HG03097 (cell line): ENCODE measurements at regions not wholly inside any gene's neighbourhood (a gene's known extent, or its start where the extent isn't known, plus 50 kb on each side); places are given as distances from the start of the nearest gene placed in this dataset.

Experiments
- ATAC-seq: cut with Tn5 transposase; IDR thresholded peaks from one replicate; pipeline ENCODE4 v1.9.1; 2021; ENCODE audit not compliant: unreplicated experiment, low FRiP score

DNA sequence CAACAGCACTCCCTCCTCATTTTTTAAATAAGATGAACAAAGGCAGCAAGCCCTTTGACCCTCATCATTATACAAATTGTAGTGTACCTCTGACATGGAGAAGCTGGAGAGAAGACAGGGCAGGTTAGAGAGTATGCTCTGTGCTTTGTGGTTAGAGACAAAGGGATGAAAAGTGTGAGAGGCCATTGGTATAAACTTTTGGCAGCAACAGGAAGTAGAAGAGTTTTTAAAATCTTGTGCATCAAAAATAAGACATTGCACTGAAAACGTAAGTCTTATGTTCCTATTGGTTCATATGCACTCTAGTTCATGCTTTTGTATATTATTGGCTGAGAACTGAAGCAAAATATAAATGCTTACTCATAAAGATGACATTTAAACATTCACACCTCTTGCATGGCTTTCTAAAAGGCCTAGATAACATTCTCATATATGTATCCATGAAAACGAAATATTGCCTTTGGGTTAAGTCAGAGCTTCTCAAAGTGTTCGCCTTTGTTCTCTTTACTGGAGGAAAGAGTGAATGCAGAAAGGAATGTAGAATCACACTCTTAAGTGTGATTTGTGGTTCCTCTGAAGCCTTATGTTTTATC is 158.0 kb downstream of the PALM2AKAP2 start:
- ATAC-seq: no peak

DNA sequence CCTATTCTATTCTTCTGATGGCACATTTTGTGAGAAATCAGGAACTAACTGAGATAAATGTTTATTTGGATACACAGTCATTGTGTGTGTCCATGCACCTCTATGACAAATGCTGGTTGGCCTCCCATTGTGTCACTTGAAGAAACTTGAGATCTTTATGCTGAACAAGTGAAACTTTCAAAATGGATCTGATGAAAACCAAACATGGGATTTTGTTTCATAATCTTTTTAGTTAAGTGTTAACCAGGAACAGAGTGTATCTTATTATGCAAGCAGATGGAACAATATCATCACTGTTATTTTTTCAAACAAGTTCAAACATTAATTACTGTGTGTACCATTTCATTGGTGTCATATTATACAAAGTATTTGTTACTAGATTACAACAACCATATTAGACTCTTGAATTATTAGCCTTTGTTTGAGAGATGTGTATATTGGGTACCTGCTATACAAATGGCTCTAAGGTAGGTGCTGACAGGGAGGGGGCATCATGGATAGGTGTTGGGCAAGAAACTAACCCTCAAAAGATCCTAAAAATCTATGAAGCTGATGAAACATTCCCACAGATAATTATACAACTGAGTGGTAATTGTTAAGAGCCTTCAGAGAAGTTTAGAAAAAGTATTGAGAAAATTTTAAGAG is 159.8 kb downstream of the PALM2AKAP2 start:
- no peak for ATAC-seq

DNA sequence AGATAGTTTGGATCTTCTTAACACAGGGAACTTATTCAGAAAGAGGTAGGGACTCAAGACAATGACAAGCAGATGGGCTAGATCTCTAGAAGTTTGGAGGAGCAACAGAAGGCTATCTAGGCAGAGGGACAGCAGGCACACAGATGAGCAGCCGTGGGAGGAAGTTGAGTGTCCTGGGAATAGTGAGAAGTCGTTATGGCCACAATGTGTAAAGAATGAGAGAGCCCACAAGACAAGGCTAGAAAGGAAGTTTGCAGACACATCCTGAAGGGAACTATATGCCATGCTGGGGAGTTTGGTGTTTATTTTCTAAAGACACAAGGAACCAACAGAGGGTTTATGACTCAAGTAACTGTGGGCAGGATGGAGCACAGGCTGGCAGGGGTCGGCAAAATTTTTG is 160.6 kb downstream of the PALM2AKAP2 start:
- ATAC-seq: no peak

DNA sequence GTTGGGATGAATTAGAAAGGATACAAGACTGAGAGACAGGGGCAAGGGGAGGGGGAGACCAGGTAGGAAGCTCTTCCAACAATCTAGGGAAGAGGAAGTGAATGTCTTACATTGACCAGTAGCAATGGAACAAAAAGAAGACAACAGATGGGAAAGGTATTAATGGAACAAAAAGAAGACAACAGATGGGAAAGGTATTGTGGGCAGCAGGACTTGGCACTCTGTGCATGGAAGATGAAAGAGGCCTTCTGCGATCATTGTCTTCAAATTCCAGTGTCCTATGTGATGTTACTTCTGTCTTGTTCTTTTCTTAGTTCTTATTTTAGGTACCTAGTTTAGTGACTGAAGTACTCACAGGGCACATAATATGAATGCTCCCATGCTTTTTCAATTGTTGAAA is 161.8 kb downstream of the PALM2AKAP2 start:
- no peak for ATAC-seq

DNA sequence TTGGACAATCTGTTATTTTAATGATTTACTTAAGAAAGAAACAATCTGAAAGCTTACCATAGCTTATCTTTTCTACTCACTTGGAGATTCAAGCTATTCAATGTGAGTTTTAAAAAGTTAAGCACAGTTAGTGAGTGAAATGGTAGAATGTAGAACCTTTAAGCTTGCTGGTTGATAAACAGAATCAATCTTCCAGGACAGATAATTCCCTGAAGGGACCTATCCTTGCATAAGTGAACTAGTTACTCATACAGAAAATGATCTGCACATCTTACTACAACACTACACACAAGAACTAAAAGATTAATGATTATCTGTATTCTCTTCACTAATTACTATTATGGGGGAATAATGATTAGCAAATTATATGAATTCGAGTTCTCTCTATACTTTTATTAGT is 165.6 kb downstream of the PALM2AKAP2 start:
- no peak for ATAC-seq

DNA sequence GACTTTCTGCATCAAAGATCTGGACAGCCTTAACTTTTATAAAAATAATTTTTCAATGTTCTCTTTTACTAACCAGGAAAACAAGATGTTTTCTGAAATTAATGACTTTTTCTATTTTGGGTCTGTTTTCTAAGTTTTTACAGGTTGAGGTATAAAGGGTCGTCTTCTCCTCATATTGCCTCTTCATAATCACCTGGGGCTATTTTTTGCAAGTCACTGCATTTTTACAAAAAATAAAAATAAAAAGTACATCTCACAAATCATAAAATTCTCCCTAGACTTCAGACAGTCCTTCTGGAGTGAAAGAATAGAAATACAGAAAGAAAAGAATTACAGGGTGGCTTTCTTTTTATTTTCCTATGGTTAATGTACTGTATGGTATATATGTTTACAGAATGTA is 168.5 kb downstream of the PALM2AKAP2 start:
- ATAC-seq: no peak

DNA sequence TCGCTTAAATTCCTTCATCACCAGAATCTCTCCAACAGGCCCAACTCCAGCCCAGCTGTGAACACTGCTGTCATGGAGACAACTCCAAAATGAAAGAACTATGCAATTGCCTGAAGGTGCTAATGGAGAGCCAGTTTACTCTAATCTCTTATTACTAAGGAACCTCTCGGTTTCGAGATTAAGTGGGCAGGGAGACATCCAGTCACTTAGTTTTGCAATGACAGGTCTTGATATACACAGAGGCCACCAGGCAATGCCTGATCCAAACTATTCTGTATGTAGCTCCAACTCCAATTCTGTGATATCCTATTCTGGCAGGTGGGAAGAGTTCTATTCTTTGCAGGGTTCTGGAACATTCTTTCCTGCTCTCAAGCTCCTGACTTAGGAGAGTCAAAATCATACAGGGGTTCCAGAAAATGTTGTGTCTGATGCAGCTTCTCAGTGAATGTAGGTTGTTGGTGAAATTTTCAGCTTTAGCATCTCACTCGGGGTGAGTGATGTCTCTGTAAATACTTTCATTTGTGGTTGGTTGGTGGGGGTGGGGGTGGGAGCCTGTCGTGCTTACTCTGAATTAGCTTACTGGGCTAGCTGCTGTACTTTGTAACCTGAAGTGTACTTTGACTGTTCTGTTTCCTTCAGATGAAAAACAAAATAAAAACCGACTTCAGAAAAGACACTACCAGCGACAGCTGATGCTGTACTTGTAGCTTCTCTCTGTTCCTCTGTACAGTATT is 170.9 kb downstream of the PALM2AKAP2 start:
- ATAC-seq: no peak

DNA sequence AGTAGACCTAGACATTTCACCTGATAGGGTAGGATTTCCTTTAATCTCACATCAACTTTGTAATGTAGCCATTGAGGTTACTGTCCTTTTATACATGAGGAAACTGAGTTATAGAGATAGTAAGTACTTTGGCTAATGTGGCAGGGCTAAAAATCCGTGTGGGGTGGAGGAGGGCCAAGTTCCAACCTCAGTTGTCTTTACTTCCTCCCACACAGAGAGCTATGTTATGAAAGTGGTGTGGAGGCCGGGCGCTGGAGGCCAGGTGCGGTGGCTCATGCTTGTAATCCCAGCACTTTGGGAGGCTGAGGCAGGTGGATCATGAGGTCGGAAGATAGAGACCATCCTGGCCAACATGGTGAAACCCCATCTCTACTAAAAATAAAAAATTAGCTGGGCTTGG is 173.3 kb downstream of the PALM2AKAP2 start:
- ATAC-seq: no peak

DNA sequence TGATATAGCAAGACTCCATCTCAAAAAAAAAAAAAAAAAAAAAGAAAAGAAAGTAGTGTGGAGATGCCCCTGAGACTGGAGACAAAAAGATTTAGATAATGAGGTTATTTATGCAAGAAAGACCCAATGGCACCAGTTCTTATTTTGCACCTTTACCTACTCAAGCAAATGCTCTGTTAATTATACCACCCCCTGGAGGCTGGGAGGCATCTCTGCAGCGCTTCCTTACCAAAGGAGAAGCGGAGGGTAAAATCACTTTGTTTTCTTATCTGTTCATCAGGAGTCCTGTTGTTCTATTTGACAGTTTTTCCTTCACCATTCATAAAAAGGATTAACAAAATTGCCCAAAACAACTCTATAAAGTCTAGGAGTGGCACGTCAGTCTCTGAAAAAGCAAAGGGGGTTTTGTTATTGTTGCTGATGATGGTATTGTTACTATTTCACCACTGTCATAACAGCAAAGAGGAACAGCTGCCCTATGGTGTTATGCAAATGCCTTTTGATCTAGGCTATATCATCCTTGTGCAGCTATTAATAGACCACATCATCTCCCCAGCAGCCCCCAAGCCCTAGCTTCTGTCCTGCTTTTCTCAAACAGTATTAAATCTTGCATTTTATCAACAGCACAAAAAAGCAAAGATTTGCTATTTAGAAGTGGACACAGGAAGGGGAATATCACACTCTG is 174.0 kb downstream of the PALM2AKAP2 start:
- ATAC-seq: no peak

DNA sequence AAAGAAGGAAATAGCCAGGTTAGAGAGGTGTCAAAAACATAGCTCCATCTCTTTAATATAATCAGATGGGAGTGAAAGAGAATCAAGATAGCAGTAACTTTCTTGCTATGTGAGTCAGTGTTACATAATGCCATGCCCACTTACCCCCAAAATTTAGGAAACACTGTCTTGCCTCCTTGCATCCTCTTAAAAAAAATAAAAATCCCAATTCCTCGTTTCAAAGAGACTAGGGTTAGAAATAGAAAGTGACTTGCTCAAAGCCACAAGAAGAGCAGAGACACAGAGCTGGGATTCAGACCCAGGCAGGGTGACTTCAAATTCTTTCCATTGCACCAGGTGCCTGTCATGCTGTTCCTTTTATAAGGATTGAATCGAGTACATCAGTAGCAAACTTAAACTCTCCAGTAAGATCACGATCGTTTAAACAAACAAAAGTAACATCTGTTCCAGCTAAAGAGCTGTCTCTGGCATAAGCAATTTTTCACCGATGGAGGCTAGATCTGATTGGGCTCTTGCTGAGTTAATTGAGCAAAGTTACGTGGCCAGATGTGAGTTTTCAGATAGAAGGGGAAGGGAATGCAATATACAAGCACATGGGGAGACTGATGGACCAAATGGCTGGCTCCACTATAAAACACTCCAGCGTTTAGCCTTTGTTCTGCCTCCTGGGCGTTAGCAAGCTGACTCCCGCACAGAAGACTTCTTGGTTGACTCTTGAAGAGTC is 176.9 kb downstream of the PALM2AKAP2 start:
- no peak for ATAC-seq

DNA sequence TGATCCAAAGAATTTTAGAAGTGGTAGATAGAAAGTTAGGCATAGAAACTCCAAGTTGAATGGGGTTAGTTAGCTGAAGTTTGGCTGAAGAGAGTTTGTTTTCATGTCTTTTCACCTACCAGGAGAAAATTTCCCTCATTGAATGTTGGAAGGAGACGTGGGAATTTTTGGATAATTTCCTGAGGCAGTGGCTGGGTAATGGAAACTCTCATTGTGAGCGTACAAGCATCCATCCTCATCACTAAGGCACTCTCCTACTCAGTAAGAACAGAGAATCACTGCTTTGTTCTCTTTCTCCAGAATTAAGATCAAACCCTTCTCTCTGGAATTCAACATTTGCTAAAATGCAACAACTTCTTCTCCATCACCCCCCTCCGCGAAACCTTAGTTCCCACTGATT is 179.7 kb downstream of the PALM2AKAP2 start:
- ATAC-seq: no peak

DNA sequence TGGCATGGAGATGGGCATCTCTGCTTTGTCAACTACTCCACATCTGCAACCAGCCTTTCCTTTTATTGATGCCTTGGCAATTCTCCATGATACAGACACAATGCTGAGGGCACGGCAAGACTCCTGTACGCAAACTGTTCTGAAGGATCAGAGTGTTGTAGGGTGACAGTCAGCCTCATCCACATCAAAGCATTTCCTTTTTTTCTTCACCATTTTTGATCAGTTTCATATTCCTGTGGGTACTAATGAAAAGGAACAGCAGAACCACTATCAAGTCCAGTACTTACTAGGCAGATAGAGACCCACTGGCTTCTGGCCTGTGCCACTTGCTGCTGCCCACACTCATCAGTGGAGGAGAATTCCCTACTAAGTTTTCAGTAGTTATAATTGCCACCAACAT is 181.6 kb downstream of the PALM2AKAP2 start:
- ATAC-seq: no peak

DNA sequence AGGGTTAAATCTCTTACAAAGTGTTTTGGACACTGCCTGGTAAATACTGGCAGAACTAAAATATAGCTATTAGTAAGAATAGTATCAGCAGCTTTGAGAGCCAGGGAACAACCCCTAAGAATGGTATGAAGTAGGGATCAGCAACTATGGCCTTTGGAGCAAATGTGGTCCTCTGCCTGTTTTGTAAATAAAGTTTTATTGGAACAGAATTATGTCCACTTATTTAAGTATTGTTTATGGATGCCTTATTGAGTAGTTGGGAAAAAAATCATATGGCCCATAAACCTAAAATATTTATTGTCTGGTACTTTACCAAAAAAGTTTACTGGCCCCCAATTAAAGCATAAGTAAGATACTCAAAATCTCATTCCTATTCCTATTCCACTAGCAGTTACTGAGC is 182.2 kb downstream of the PALM2AKAP2 start:
- no peak for ATAC-seq

DNA sequence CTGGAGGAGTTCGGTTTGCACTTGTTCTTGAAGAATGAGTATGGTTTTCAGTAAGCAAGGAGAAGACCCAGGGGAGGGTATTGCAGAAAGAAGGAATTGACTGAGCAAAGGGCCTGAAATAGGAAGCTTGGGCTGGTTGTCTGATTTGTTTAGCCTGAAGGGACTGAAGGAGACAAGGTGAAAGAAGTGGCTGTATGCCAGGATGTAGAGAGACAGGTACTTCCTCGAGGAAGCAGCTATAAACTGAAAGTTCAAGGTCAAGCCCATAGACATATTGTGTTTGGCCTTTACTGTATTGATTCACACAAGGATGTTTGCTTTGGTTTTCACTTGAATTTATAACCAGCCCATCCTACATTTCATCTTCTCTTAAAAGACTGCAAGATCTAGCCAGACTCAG is 183.1 kb downstream of the PALM2AKAP2 start:
- ATAC-seq: no peak

DNA sequence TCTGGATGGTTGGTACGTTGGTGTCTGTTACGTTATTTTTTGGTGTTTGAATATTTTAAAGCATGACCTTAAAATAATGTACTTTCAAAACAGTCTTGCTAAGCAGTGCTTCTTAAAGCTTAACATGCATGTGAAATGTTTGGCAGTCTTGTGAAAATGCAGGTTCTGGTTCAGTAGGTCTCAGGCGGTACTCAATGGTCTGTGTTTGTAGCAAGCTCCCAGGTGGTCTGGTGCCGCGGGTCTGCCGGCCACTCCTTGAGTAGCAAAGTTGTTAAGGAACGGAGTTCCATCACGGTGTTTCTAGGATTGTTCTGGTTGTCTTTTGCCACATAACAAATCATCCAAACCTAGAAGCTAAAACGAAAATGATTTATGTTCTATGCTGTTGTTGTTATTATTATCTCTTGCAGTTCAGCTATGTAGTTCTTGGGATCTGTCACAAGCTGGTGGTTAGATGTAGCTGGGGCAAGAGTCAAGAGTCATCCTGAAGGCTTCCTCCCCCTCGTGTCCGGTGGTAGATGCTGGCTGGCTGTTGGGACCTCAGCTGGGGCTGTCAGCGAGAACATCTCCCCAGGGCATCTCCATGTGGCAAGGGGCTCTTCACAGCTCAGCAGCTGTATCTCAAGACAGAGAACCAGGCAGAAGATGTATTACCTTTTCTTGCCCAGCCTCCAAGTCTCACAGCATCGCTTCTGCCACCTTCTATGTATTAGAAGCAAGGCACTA is 186.8 kb downstream of the PALM2AKAP2 start:
- ATAC-seq: peak; percentile 42

DNA sequence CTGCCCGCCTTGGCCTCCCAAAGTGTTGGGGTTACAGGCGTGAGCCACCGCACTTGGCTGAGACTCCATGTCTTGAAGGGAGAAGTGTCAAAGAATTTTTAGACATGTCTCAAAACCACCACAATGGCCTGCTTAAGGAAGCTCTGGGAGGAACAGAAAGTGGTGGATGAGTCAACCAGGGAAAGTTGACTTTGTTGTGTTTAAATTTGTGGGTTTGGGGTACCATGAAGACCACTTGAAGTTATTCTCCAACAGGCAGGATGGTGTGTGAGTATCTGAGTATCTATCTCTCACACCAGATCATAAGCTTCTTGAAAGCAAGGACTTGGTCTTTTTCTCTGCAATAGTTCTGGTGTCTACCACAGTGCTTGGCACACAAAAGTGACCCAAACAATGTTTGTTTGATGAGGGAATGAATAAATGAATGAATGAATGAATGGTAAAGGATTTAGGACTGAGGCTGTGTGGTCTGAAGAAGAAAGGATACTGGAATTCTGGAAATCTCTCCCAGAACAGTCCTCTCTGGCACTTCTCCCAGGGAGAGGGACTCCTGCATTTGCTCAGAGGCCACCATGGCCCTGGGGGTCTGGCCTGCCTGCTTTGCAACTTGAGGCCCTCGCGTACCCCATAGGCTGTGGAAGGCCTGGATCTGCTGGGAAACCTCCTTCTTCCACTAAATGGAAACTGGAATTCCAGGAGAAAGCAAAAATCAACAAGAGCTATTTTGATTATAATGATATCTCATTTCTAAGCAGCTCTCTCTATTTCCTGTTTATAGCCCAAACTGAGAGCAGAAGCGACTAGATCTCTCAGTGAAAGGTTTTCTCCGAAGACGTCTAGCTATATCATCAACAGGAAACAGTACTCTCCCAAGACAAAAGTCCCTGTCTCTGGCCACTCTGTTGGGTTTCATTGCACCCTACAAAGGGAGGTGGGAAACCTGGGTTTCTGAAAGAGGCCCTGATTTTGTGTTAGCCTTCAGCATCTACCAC is 187.9 kb downstream of the PALM2AKAP2 start:
- no peak for ATAC-seq

DNA sequence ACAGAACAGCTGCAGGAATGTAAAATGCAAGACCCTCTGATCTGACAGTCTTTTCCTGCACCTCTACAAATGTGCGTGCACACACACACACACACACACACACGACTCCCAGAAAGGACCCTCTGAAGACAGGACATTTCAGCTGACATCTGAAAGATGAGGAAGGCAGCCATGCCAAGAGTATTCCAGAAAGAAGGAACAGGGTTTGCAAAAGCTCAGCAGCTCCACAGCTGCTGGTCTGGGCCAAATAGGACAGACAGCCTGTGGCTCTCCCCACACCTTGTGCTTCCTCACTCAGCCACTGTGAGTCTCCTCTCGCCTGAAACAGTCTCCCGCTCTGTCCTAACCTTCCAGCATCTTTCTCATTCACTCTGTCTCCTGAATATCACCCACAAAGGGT is 189.0 kb downstream of the PALM2AKAP2 start:
- no peak for ATAC-seq

DNA sequence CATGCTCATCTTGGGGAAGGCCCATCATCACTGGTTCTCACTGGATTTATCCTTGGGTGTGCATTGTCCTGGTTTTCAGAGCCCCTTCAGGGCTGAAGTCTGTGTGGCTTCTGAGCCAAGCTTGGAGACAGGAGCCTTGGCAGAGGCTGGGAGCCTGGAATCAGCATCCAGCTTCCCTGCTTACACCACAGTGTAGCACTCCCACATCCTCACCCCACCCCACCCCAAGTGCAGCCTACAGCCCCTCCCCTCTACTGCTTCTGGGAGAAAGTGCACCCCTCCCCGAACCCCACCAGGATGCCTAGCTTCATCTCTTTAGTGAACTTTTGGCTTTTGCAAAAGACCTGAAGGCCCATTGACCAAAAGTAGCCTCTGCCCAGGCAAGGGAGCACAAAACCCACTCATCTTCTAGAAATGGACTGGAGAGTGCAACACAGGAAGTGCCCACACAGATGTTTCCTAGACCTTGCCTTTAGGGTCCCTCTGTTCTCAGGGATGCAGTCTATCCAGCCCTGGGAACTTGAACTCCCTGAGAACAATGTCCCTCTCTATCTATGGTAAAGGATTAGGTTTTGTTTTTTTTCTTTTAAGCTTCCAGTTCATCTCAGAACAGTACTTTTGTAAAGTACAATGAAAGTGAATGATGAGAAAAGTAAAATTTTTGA is 189.7 kb downstream of the PALM2AKAP2 start:
- no peak for ATAC-seq

DNA sequence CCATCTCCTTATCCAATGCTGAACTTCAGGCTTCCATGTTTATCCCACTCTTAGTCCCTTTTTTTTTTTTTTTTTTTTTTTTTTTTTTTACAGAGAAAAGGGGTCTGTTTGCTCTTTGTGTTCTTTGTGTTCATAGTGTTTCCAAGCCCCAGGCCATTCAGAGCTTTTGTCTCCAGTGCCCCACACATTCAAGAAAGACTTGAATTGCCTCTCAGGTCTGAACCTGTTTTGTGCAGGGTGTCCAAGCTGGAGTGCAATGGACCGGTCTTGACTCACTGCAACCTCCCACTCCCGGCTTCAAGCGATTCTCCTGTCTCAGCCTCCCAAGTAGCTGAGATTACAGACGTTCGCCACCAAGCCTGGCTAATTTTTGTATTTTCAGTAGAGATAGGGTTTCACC is 191.2 kb downstream of the PALM2AKAP2 start:
- no peak for ATAC-seq
